Ectodermal cell (in vitro differentiated cells): ENCODE measurements at regions not wholly inside any gene's neighbourhood (a gene's known extent, or its start where the extent isn't known, plus 50 kb on each side); places are given as distances from the start of the nearest gene placed in this dataset.

Source experiments
- H3K27ac ChIP-seq: 2 replicates; pipeline ENCODE4 v1.7.0; 2013; ENCODE audit warnings: mild to moderate bottlenecking, low read depth, low read length; ENCODE audit not compliant: insufficient read depth, poor library complexity, severe bottlenecking
- H3K27me3 ChIP-seq: 2 replicates; pipeline ENCODE4 v1.7.0; 2013; ENCODE audit warnings: mild to moderate bottlenecking, low read length; ENCODE audit not compliant: insufficient read depth, control insufficient read depth, poor library complexity, severe bottlenecking
- H3K36me3 ChIP-seq: one replicate; pipeline ENCODE4 v1.7.0; 2013; ENCODE audit warnings: low read length; ENCODE audit not compliant: control insufficient read depth, insufficient read depth
- H3K4me1 ChIP-seq: one replicate; pipeline ENCODE4 v1.7.0; 2013; ENCODE audit warnings: low read length; ENCODE audit not compliant: control insufficient read depth, insufficient read depth
- H3K4me3 ChIP-seq: 2 replicates; pipeline ENCODE4 v1.7.0; 2013; ENCODE audit warnings: low read depth, low read length, control low read depth; ENCODE audit not compliant: insufficient read depth
- H3K9me3 ChIP-seq: 2 replicates; pipeline ENCODE4 v1.7.0; 2013; ENCODE audit warnings: mild to moderate bottlenecking, low read length, moderate library complexity; ENCODE audit not compliant: control insufficient read depth
- WGBS, 2 experiments: methylation state at CpG; one replicate each; pipeline ENCODE4 v1.1.7; 2013; ENCODE audit warnings: missing lambda C conversion rate in 2 of 2; 5-methylcytosine and 5-hydroxymethylcytosine counted together

DNA sequence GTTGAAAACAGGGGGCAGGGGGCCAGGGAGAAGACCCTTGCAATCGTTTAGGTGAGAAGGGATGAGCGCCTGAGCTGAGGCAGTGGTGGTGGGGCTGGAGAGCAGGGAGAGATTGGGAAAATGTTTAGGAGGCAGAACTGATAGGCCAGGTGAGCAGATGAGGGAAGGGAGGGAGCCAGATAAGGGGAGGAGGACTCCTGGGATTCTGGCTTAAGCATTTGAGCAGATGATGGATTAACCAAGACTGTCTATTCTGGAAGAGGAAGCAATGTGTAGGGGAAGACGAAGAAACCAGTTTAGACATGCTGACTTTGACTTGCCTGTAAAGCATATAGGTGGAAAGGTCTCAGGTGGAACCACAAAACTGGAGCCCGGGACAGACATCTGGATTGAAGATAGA, 49.9 kb upstream of the ASPRV1 start:
- Histone ChIP-seq H3K36me3 (no peaks in the 10 kb centered on the region), H3K27me3 (no peaks in the 10 kb centered on the region), H3K4me3 (no peak overlapping the region), H3K9me3 (no peaks in the 10 kb centered on the region), H3K27ac (no peak overlapping the region), H3K4me1 (no peaks in the 10 kb centered on the region)
- 88 to 94% methylated on average over 4 of the region's 4 CpGs for WGBS, 2 experiments
